HCT116 (cell line): ENCODE measurements at regions not wholly inside any gene's neighbourhood (a gene's known extent, or its start where the extent isn't known, plus 50 kb on each side); places are given as distances from the start of the nearest gene placed in this dataset.

Experiments
- ATAC-seq: fragments of 200-7000 bp; cut with Tn5 transposase; 2 replicates; pipeline ENCODE4 v1.9.1; 2020; ENCODE audit warnings: mild to moderate bottlenecking, moderate library complexity
- BruUV-seq: library from RNA; stranded (reverse); fragments of 400-500 nt; replicated peaks from 2 replicates; lab custom pipeline; 2021; lab: Mats Ljungman, UMichigan
- CTCF ChIA-PET: fragments of 300-600 bp; sonication (Branson Sonifier 250); formaldehyde crosslinking; loops from one replicate; lab custom pipeline; 2021; ENCODE audit warnings: antibody characterized with exemption; lab: Charles Lee
- POLR2A ChIA-PET: fragments of 300-600, 350-600 bp; sonication (Branson Sonifier 250); formaldehyde crosslinking; loops from one replicate; lab custom pipeline; 2021; ENCODE audit warnings: antibody characterized with exemption; lab: Charles Lee
- RAD21 ChIA-PET, 2 experiments: fragments of 300-600 bp; sonication (Branson Sonifier 250); formaldehyde crosslinking; loops; one replicate each; lab custom pipeline; 2023; ENCODE audit warnings: low total read pairs in 2 of 2; ENCODE audit not compliant: uncharacterized antibody in 2 of 2, unreplicated experiment in 2 of 2, low non-redundant PET in 1 of 2; lab: Charles Lee
- DNase-seq: peaks from one replicate; pipeline ENCODE4 v3.0.0-alpha.2; 2010; ENCODE audit warnings: low read depth, low spot score
- H2AFZ ChIP-seq: fragments of 200-600 bp; shearing (Covaris generic), sonication (generic); 2 replicates; pipeline ENCODE4 v1.6.1; 2017; ENCODE audit warnings: low read depth, mixed run types, mixed read lengths, antibody characterized with exemption, low read length; ENCODE audit not compliant: poor library complexity, severe bottlenecking
- H3K27ac ChIP-seq: 2 replicates; pipeline ENCODE4 v1.5.1; 2012; ENCODE audit warnings: low read depth, low read length
- H3K27me3 ChIP-seq: fragments of 200-600 bp; sonication (generic); 2 replicates; pipeline ENCODE4 v1.6.1; 2016; ENCODE audit warnings: mixed run types, low read length, mixed read lengths; ENCODE audit not compliant: insufficient read depth
- H3K36me3 ChIP-seq, 2 experiments: fragments of 200-500 bp in 1 of 2; fragments of 200-600 bp in 1 of 2; sonication (Bioruptor generic) in 1 of 2; sonication (generic) in 1 of 2; 2 replicates each; pipeline versions ENCODE4 v1.5.1 to v1.6.1; 2014 to 2016; ENCODE audit warnings: low read length in 2 of 2, inconsistent platforms in 1 of 2, mixed read lengths in 1 of 2, mixed run types in 1 of 2; ENCODE audit not compliant: insufficient read depth in 2 of 2, control insufficient read depth in 1 of 2
- H3K4me1 ChIP-seq, 2 experiments: fragments of 200-600 bp in 1 of 2; sonication (generic) in 1 of 2; 2 replicates each; pipeline versions ENCODE4 v1.5.1 to v1.6.1; 2012 to 2017; ENCODE audit warnings: low read length in 2 of 2, inconsistent platforms in 1 of 2, mild to moderate bottlenecking in 1 of 2, mixed read lengths in 1 of 2, mixed run types in 1 of 2, moderate library complexity in 1 of 2; ENCODE audit not compliant: insufficient read depth in 2 of 2, control insufficient read depth in 1 of 2
- H3K4me2 ChIP-seq: fragments of 200-600 bp; sonication (generic); 2 replicates; pipeline ENCODE4 v1.6.1; 2017; ENCODE audit warnings: mixed run types, low read length, mixed read lengths
- H3K4me3 ChIP-seq, 2 experiments: fragments of 200-600 bp in 1 of 2; sonication (generic) in 1 of 2; replicated peaks in 1 of 2; 2 replicates each; pipeline ENCODE4 v1.5.1; 2011 to 2016; ENCODE audit warnings: low read length in 2 of 2, control low read depth in 1 of 2, low read depth in 1 of 2, mild to moderate bottlenecking in 1 of 2, mixed read lengths in 1 of 2, mixed run types in 1 of 2
- H3K79me2 ChIP-seq: fragments of 200-600 bp; sonication (generic); 2 replicates; pipeline ENCODE4 v1.6.1; 2017; ENCODE audit warnings: mild to moderate bottlenecking, mixed run types, low read length, moderate library complexity, mixed read lengths; ENCODE audit not compliant: insufficient read depth
- H3K9ac ChIP-seq: fragments of 200-600 bp; sonication (generic); 2 replicates; pipeline ENCODE4 v1.6.1; 2016; ENCODE audit warnings: low read length, mixed read lengths
- H3K9me2 ChIP-seq: fragments of 200-600 bp; sonication (generic), shearing (Covaris generic); 2 replicates; pipeline ENCODE4 v1.6.1; 2017; ENCODE audit warnings: mixed run types, mild to moderate bottlenecking, moderate library complexity; ENCODE audit not compliant: insufficient read depth
- H3K9me3 ChIP-seq, 2 experiments: fragments of 200-500 bp in 1 of 2; fragments of 200-600 bp in 1 of 2; sonication (Bioruptor generic) in 1 of 2; sonication (generic) in 1 of 2; 2 replicates each; pipeline ENCODE4 v1.6.1; 2014 to 2017; ENCODE audit warnings: low read length in 2 of 2, mixed read lengths in 2 of 2, inconsistent platforms in 1 of 2, low read depth in 1 of 2, mild to moderate bottlenecking in 1 of 2, mixed run types in 1 of 2, moderate library complexity in 1 of 2; ENCODE audit not compliant: control insufficient read depth in 1 of 2, insufficient read depth in 1 of 2
- H4K20me1 ChIP-seq: fragments of 200-600 bp; sonication (generic), shearing (Covaris generic); 2 replicates; pipeline ENCODE4 v1.6.1; 2017; ENCODE audit warnings: mixed run types, mild to moderate bottlenecking, moderate library complexity; ENCODE audit not compliant: insufficient read depth
- EZH2 ChIP-seq: fragments of 200-600 bp; sonication (generic); IDR thresholded peaks from 2 replicates; pipeline ENCODE4 v1.6.1; 2017; ENCODE audit warnings: antibody characterized with exemption, mixed run types
- FOSL1 ChIP-seq: IDR thresholded peaks from 2 replicates; pipeline ENCODE4 v1.6.1; 2012; ENCODE audit warnings: low read depth
- TCF7L2 ChIP-seq: IDR thresholded peaks from 2 replicates; pipeline ENCODE4 v1.7.0; 2011; ENCODE audit warnings: borderline replicate concordance, inconsistent platforms; ENCODE audit not compliant: insufficient read depth, insufficient read length; ENCODE audit errors: extremely low read depth
- intact Hi-C: fragments of 100-400 bp; cut with micrococcal nuclease; formaldehyde crosslinking; loops from 2 replicates; pipeline ENCODE4 v1.10.0; 2022
- TF ChIP-seq, protein P1 (sequence below), 3 experiments: fragments of 200-600 bp in 1 of 3; sonication (generic) in 1 of 3; IDR thresholded peaks in 2 of 3; conservative IDR thresholded peaks in 1 of 3; 2 replicates each; pipeline ENCODE4 v1.5.1; 2012 to 2017; ENCODE audit warnings: low read depth in 2 of 3, low read length in 2 of 3, antibody characterized with exemption in 1 of 3, borderline replicate concordance in 1 of 3, control low read depth in 1 of 3, mild to moderate bottlenecking in 1 of 3, mixed read lengths in 1 of 3, mixed run types in 1 of 3, moderate library complexity in 1 of 3; ENCODE audit not compliant: insufficient read depth in 1 of 3
- TF ChIP-seq, protein P2 (sequence below): IDR thresholded peaks from 2 replicates; pipeline ENCODE4 v1.6.1; 2012; ENCODE audit warnings: low read depth

DNA sequence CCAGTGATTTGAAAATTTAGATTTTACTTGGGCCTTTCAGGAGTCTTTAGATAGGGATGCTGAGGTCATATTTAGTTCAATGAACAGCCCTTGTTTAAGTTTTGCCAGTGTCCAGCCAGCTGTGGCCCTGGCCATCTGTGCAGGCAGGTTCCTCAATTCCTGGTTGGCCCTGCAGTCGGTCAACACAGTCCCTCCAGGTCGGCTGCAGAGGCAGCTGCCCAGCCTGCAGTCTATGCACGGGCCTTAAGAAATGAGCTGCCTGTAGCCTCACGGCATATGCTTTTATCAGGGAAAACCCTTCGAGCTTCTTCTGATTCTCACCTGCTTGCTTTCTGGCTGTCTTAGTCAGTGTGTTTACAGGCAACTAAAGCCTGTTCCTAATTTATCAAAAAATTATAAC lies 199.2 kb upstream of the TPM1 start:
- TF ChIP-seq EZH2 (no peak), FOSL1 (no peak), TCF7L2 (no peak)
- TF ChIP-seq, protein P1, sequence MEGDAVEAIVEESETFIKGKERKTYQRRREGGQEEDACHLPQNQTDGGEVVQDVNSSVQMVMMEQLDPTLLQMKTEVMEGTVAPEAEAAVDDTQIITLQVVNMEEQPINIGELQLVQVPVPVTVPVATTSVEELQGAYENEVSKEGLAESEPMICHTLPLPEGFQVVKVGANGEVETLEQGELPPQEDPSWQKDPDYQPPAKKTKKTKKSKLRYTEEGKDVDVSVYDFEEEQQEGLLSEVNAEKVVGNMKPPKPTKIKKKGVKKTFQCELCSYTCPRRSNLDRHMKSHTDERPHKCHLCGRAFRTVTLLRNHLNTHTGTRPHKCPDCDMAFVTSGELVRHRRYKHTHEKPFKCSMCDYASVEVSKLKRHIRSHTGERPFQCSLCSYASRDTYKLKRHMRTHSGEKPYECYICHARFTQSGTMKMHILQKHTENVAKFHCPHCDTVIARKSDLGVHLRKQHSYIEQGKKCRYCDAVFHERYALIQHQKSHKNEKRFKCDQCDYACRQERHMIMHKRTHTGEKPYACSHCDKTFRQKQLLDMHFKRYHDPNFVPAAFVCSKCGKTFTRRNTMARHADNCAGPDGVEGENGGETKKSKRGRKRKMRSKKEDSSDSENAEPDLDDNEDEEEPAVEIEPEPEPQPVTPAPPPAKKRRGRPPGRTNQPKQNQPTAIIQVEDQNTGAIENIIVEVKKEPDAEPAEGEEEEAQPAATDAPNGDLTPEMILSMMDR (IDR thresholded peaks at IDR 0.05 in 2 of 3, conservative IDR thresholded peaks at IDR 0.05 in 1 of 3; ENCODE audit: borderline replicate concordance in 1 of 3, insufficient read depth in 1 of 3, low read depth in 2 of 3, low read length in 2 of 3): no peak
- TF ChIP-seq, protein P2, sequence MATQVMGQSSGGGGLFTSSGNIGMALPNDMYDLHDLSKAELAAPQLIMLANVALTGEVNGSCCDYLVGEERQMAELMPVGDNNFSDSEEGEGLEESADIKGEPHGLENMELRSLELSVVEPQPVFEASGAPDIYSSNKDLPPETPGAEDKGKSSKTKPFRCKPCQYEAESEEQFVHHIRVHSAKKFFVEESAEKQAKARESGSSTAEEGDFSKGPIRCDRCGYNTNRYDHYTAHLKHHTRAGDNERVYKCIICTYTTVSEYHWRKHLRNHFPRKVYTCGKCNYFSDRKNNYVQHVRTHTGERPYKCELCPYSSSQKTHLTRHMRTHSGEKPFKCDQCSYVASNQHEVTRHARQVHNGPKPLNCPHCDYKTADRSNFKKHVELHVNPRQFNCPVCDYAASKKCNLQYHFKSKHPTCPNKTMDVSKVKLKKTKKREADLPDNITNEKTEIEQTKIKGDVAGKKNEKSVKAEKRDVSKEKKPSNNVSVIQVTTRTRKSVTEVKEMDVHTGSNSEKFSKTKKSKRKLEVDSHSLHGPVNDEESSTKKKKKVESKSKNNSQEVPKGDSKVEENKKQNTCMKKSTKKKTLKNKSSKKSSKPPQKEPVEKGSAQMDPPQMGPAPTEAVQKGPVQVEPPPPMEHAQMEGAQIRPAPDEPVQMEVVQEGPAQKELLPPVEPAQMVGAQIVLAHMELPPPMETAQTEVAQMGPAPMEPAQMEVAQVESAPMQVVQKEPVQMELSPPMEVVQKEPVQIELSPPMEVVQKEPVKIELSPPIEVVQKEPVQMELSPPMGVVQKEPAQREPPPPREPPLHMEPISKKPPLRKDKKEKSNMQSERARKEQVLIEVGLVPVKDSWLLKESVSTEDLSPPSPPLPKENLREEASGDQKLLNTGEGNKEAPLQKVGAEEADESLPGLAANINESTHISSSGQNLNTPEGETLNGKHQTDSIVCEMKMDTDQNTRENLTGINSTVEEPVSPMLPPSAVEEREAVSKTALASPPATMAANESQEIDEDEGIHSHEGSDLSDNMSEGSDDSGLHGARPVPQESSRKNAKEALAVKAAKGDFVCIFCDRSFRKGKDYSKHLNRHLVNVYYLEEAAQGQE: no peak
- POLR2A ChIA-PET: no interaction called here

More for the DNA sequence above, 199.2 kb upstream of the TPM1 start:
- no peaks in the 10 kb centered on the region for H3K27me3 ChIP-seq
- no peak overlapping the region for H3K4me3 ChIP-seq
- RAD21 ChIA-PET: no interaction called here
- intact Hi-C loops: no loop called here
- H3K9me2 ChIP-seq: no peaks in the 10 kb centered on the region
- CTCF ChIA-PET: interaction anchor here (2.0 kb wide), 1 partner anchor 205 kb away, joined by 6 read pairs; no protein-coding TSS in a partner anchor
- DNase-seq: no peak
- H3K36me3 ChIP-seq: no peaks in the 10 kb centered on the region
- no peak overlapping the region for H3K27ac ChIP-seq
- H3K9ac ChIP-seq: no peak overlapping the region
- H3K9me3 ChIP-seq: no peaks in the 10 kb centered on the region
- BruUV-seq: no TSS peak
- H3K79me2 ChIP-seq: no peaks in the 10 kb centered on the region
- H3K4me1 ChIP-seq: peaks cover 0 to 7% of the 10 kb centered on the region in 2 experiments; a peak in 1 of 4 replicates
- ATAC-seq: no peak
- no peak overlapping the region for H2AFZ ChIP-seq
- H4K20me1 ChIP-seq: no peaks in the 10 kb centered on the region
- no peak overlapping the region for H3K4me2 ChIP-seq
